HG03139 (cell line): ENCODE measurements at regions not wholly inside any gene's neighbourhood (a gene's known extent, or its start where the extent isn't known, plus 50 kb on each side); places are given as distances from the start of the nearest gene placed in this dataset.
"Not testable (repeated sequence)": the region's sequence is repeated elsewhere in the genome, so short reads cannot be mapped to it uniquely, and the experiment has no call there.

Experiments used
- ATAC-seq: cut with Tn5 transposase; IDR thresholded peaks from one replicate; pipeline ENCODE4 v1.9.1; 2021; ENCODE audit not compliant: unreplicated experiment

GRCh38 chr5:10130881-10131280 is 118.8 kb downstream of the ATPSCKMT start:
- ATAC-seq, result no peak

GRCh38 chr5:10126900-10127299 is 122.8 kb downstream of the ATPSCKMT start:
- no peak for ATAC-seq

- no peak for ATAC-seq
These were observed 124.6 kb downstream of the ATPSCKMT start for GRCh38 chr5:10125116-10125515.

GRCh38 chr5:10124287-10124686 is 125.4 kb downstream of the ATPSCKMT start:
- no peak for ATAC-seq

- no peak for ATAC-seq
These were observed 126.3 kb downstream of the ATPSCKMT start for GRCh38 chr5:10123254-10123989.

- ATAC-seq, result no peak
These were observed 127.5 kb downstream of the ATPSCKMT start for GRCh38 chr5:10122076-10122726.

- no peak for ATAC-seq
These were observed 128.8 kb downstream of the ATPSCKMT start for GRCh38 chr5:10120934-10121333.

GRCh38 chr5:10118150-10118549 is 131.5 kb downstream of the ATPSCKMT start:
- ATAC-seq, result no peak

GRCh38 chr5:10116594-10116993 is 133.1 kb downstream of the ATPSCKMT start:
- ATAC-seq, result no peak

- no peak for ATAC-seq
These were observed 134.0 kb downstream of the ATPSCKMT start for GRCh38 chr5:10115669-10116068.

GRCh38 chr5:10111571-10111970 is 138.1 kb downstream of the ATPSCKMT start:
- ATAC-seq, result no peak

GRCh38 chr5:10110228-10110627 is 139.5 kb downstream of the ATPSCKMT start:
- ATAC-seq, result no peak

- ATAC-seq, result no peak
These were observed 140.4 kb downstream of the ATPSCKMT start for GRCh38 chr5:10109299-10109698.

GRCh38 chr5:10106806-10107205 is 142.9 kb downstream of the ATPSCKMT start:
- ATAC-seq, result no peak

- no peak for ATAC-seq
These were observed 143.4 kb downstream of the ATPSCKMT start for GRCh38 chr5:10106285-10106684.

GRCh38 chr5:10102706-10103497 is 146.8 kb downstream of the ATPSCKMT start:
- ATAC-seq, result no peak

- ATAC-seq, result not testable (repeated sequence)
These were observed 147.5 kb downstream of the ATPSCKMT start for GRCh38 chr5:10102235-10102634.

- no peak for ATAC-seq
These were observed 150.1 kb downstream of the ATPSCKMT start for GRCh38 chr5:10099548-10099947.

- ATAC-seq, result no peak
These were observed 158.0 kb downstream of the ATPSCKMT start for GRCh38 chr5:10091701-10092100.

- no peak for ATAC-seq
These were observed 159.6 kb downstream of the ATPSCKMT start for GRCh38 chr5:10090074-10090473.

- ATAC-seq, result no peak
These were observed 164.5 kb downstream of the ATPSCKMT start for GRCh38 chr5:10085185-10085584.

- no peak for ATAC-seq
These were observed 168.1 kb downstream of the ATPSCKMT start for GRCh38 chr5:10081584-10081983.
